GM23338 (cell line): ENCODE measurements at regions not wholly inside any gene's neighbourhood (a gene's known extent, or its start where the extent isn't known, plus 50 kb on each side); places are given as distances from the start of the nearest gene placed in this dataset.

Experiments
- ATAC-seq: fragments of 200-7000 bp; cut with Tn5 transposase; 3 replicates; pipeline ENCODE4 v1.9.1; 2020
- DNase-seq: peaks from one replicate; pipeline ENCODE4 v3.0.0-alpha.2; 2015; ENCODE audit warnings: low spot score
- H2AFZ ChIP-seq: fragments of 200-600 bp; sonication (generic); 2 replicates; pipeline ENCODE4 v1.8.0; 2016; ENCODE audit warnings: antibody characterized with exemption, mild to moderate bottlenecking, moderate library complexity
- H3F3A ChIP-seq: fragments of 200-600 bp; sonication (generic); replicated peaks from 2 replicates; pipeline ENCODE4 v1.8.0; 2017; ENCODE audit warnings: antibody characterized with exemption, mixed run types, low read depth
- H3K27ac ChIP-seq: fragments of 200-600 bp; sonication (generic); 2 replicates; pipeline ENCODE4 v1.6.1; 2016; ENCODE audit warnings: low read depth
- H3K27me3 ChIP-seq: fragments of 200-600 bp; sonication (generic); 2 replicates; pipeline ENCODE4 v1.8.0; 2016; ENCODE audit warnings: mild to moderate bottlenecking, mixed run types, moderate library complexity; ENCODE audit not compliant: insufficient read depth
- H3K36me3 ChIP-seq: fragments of 200-600 bp; sonication (generic); 2 replicates; pipeline ENCODE4 v1.8.0; 2016; ENCODE audit warnings: mild to moderate bottlenecking; ENCODE audit not compliant: insufficient read depth
- H3K4me1 ChIP-seq: fragments of 200-600 bp; sonication (generic); 2 replicates; pipeline ENCODE4 v1.8.0; 2016; ENCODE audit warnings: mild to moderate bottlenecking, moderate library complexity; ENCODE audit not compliant: insufficient read depth
- H3K4me2 ChIP-seq: fragments of 200-600 bp; sonication (generic); 2 replicates; pipeline ENCODE4 v1.7.1; 2017; ENCODE audit warnings: mixed run types
- H3K4me3 ChIP-seq: fragments of 200-600 bp; sonication (generic); 2 replicates; pipeline ENCODE4 v1.6.1; 2016; ENCODE audit warnings: mixed run types
- H3K79me2 ChIP-seq: fragments of 200-600 bp; sonication (generic); replicated peaks from 2 replicates; pipeline ENCODE4 v1.8.0; 2017; ENCODE audit warnings: mild to moderate bottlenecking; ENCODE audit not compliant: insufficient read depth
- H3K9me2 ChIP-seq: fragments of 200-600 bp; sonication (generic); 2 replicates; pipeline ENCODE4 v1.8.0; 2017; ENCODE audit not compliant: insufficient read depth
- H4K20me1 ChIP-seq: fragments of 200-600 bp; sonication (generic); replicated peaks from 2 replicates; pipeline ENCODE4 v1.8.0; 2017; ENCODE audit warnings: mild to moderate bottlenecking; ENCODE audit not compliant: insufficient read depth
- H3K27ac Mint-ChIP-seq: 2 replicates; pipeline ENCODE4 v1.8.0; 2020; ENCODE audit warnings: inconsistent platforms, mild to moderate bottlenecking, moderate library complexity, mixed read lengths
- H3K27me3 Mint-ChIP-seq: 3 replicates; pipeline ENCODE4 v1.8.0; 2022; ENCODE audit warnings: low read depth, mild to moderate bottlenecking, moderate library complexity, mixed read lengths, inconsistent platforms; ENCODE audit not compliant: insufficient read depth, poor library complexity
- H3K36me3 Mint-ChIP-seq: 3 replicates; pipeline ENCODE4 v1.8.0; 2021; ENCODE audit warnings: low read depth, mild to moderate bottlenecking, inconsistent platforms, moderate library complexity, mixed read lengths
- H3K4me1 Mint-ChIP-seq: 3 replicates; pipeline ENCODE4 v1.8.0; 2020; ENCODE audit warnings: mild to moderate bottlenecking, inconsistent platforms, mixed read lengths
- H3K4me3 Mint-ChIP-seq: 3 replicates; pipeline ENCODE4 v1.8.0; 2021; ENCODE audit warnings: moderate library complexity, mild to moderate bottlenecking, inconsistent platforms, mixed read lengths
- H3K9me3 Mint-ChIP-seq: 3 replicates; pipeline ENCODE4 v1.8.0; 2020; ENCODE audit warnings: moderate library complexity, mild to moderate bottlenecking, inconsistent platforms, mixed read lengths
- CREB1 ChIP-seq: fragments of 250-450 bp; sonication (Bioruptor Pico); IDR thresholded peaks from 2 replicates; pipeline ENCODE4 v1.5.0; 2020; ENCODE audit warnings: low read depth, mild to moderate bottlenecking, moderate library complexity
- EZH2 ChIP-seq: fragments of 200-600 bp; sonication (generic); IDR thresholded peaks from one replicate; pipeline ENCODE4 v1.8.0; 2017; ENCODE audit warnings: antibody characterized with exemption, mild to moderate bottlenecking, low read depth; ENCODE audit not compliant: unreplicated experiment
- NANOG ChIP-seq: IDR thresholded peaks from 2 replicates; pipeline ENCODE4 v1.6.1; 2016; ENCODE audit warnings: antibody characterized with exemption, borderline replicate concordance
- STAT1 ChIP-seq: IDR thresholded peaks from one replicate; pipeline ENCODE4 v1.6.1; 2016; ENCODE audit warnings: antibody characterized with exemption; ENCODE audit not compliant: unreplicated experiment
- ZNF114 ChIP-seq: fragments of 250-450 bp; sonication (Bioruptor Pico); IDR thresholded peaks from 2 replicates; pipeline ENCODE4 v1.5.0; 2020; ENCODE audit warnings: mild to moderate bottlenecking, moderate library complexity
- TF ChIP-seq, protein P1 (sequence below), 2 experiments: fragments of 200-600 bp in 1 of 2; sonication (generic) in 1 of 2; conservative IDR thresholded peaks; 2 replicates each; pipeline versions ENCODE4 v1.5.1 to v1.6.1; 2016 to 2017; ENCODE audit warnings: antibody characterized with exemption in 2 of 2, low read depth in 2 of 2, mild to moderate bottlenecking in 2 of 2, moderate library complexity in 1 of 2
- TF ChIP-seq, protein P2 (sequence below): IDR thresholded peaks from one replicate; pipeline ENCODE4 v1.6.1; 2018; ENCODE audit warnings: antibody characterized with exemption; ENCODE audit not compliant: unreplicated experiment
- TF ChIP-seq, protein P3 (sequence below): fragments of 250-450 bp; sonication (Bioruptor Pico); IDR thresholded peaks from 2 replicates; pipeline ENCODE4 v1.5.0; 2020; ENCODE audit warnings: mild to moderate bottlenecking, moderate library complexity

DNA sequence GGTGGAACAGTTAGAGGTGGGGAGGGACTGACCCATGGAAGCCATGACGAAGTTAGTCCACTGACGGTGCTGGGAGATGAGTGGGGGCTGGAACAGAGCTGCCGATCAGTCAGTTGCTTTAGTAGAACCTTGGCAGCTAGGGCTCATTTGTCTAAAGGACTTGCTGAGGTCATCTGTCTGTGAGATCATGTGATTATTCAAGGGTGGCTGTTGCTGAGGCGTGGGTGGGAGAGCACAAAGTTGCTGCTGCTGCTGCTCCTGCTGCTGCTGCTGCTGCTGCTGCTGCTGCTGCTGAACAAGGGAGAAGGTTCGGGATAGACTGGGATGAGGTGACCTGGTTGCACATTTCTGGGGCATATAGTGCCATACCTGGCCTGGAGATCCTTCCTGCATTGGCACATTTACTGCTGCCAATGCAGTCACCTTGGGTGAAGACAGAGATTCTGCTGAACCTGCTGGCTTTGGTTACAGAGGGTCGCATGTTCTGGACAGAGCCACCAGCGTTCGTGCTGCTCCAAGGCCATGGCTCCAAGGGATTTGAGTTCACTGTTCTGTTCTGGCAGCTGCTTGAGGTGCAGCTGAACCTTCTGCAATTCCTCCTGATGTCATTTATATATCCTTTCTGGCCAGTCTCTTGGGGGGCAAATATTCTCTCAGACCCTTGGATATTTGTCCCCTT lies 840.5 kb downstream of the HACE1 start (continued):
- TF ChIP-seq, protein P1, sequence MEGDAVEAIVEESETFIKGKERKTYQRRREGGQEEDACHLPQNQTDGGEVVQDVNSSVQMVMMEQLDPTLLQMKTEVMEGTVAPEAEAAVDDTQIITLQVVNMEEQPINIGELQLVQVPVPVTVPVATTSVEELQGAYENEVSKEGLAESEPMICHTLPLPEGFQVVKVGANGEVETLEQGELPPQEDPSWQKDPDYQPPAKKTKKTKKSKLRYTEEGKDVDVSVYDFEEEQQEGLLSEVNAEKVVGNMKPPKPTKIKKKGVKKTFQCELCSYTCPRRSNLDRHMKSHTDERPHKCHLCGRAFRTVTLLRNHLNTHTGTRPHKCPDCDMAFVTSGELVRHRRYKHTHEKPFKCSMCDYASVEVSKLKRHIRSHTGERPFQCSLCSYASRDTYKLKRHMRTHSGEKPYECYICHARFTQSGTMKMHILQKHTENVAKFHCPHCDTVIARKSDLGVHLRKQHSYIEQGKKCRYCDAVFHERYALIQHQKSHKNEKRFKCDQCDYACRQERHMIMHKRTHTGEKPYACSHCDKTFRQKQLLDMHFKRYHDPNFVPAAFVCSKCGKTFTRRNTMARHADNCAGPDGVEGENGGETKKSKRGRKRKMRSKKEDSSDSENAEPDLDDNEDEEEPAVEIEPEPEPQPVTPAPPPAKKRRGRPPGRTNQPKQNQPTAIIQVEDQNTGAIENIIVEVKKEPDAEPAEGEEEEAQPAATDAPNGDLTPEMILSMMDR (conservative IDR thresholded peaks at IDR 0.05; ENCODE audit: low read depth in 2 of 2), result no peak
- TF ChIP-seq, protein P2, sequence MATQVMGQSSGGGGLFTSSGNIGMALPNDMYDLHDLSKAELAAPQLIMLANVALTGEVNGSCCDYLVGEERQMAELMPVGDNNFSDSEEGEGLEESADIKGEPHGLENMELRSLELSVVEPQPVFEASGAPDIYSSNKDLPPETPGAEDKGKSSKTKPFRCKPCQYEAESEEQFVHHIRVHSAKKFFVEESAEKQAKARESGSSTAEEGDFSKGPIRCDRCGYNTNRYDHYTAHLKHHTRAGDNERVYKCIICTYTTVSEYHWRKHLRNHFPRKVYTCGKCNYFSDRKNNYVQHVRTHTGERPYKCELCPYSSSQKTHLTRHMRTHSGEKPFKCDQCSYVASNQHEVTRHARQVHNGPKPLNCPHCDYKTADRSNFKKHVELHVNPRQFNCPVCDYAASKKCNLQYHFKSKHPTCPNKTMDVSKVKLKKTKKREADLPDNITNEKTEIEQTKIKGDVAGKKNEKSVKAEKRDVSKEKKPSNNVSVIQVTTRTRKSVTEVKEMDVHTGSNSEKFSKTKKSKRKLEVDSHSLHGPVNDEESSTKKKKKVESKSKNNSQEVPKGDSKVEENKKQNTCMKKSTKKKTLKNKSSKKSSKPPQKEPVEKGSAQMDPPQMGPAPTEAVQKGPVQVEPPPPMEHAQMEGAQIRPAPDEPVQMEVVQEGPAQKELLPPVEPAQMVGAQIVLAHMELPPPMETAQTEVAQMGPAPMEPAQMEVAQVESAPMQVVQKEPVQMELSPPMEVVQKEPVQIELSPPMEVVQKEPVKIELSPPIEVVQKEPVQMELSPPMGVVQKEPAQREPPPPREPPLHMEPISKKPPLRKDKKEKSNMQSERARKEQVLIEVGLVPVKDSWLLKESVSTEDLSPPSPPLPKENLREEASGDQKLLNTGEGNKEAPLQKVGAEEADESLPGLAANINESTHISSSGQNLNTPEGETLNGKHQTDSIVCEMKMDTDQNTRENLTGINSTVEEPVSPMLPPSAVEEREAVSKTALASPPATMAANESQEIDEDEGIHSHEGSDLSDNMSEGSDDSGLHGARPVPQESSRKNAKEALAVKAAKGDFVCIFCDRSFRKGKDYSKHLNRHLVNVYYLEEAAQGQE, result no peak
- no peak for TF ChIP-seq CREB1
- TF ChIP-seq STAT1, result no peak

DNA sequence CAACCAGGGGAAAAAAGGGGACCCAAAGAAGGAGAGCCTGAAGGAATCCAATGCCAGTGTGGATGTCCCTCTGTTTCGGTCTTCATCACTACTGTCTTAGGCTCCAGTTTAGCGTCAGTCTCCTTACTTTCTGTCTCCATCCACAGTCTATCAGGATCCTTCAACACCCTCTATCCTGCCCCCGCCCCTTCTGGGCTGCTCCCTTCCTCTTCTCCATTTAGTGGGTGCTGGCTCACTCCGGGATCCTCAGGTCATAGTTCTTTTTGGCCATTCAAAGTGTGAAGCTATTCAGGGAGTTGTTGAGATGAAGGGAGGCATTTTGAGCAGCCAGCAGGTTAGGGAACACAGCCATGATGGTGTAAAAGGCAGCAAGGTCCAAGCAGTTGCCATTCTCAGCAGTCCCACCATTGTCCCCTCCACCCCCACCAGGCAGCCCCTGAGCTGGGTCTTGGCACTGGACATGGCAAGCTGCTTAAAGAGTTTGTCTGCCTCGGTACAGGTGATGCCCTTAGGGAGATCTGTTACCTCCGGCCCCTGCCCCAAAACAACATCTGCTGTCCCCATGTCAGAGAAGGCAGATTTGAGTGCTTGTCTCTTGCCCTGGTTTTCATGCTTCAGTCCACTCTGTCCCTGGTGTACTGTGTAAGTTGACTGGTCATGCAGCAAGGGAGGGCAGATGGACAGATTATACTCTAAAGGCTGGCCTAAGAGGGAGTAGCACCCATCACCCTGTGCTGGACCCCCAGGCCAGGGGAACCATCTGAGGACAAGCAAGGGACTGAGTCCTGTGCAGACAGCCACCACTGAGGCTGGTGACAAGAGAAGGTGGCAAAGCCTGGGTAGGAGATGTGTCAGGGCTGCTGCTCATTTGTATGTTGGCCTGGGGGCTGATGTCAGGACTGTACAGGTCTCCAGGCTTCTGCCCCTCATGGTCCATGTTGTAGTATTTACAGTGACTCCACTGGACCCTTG lies 842.0 kb downstream of the HACE1 start:
- Histone ChIP-seq H3K27ac (no peak overlapping the region), H3K36me3 (no peaks in the 10 kb centered on the region), H3K4me3 (no peak overlapping the region), H3K27me3 (no peaks in the 10 kb centered on the region), H3K4me2 (no peak overlapping the region), H3K9me2 (no peaks in the 10 kb centered on the region), H3F3A (no peaks in the 10 kb centered on the region), H2AFZ (no peak overlapping the region), H3K4me1 (peaks cover 26% of the 10 kb centered on the region), H3K79me2 (no peaks in the 10 kb centered on the region), H4K20me1 (no peaks in the 10 kb centered on the region)
- no peak for ATAC-seq
- Mint-ChIP-seq H3K9me3 (no peaks in the 10 kb centered on the region), H3K27me3 (peaks cover 2% of the 10 kb centered on the region), H3K4me3 (no peak overlapping the region), H3K36me3 (no peaks in the 10 kb centered on the region), H3K4me1 (peaks cover 16% of the 10 kb centered on the region), H3K27ac (no peak overlapping the region)
- no peak for DNase-seq
- TF ChIP-seq, protein P3, sequence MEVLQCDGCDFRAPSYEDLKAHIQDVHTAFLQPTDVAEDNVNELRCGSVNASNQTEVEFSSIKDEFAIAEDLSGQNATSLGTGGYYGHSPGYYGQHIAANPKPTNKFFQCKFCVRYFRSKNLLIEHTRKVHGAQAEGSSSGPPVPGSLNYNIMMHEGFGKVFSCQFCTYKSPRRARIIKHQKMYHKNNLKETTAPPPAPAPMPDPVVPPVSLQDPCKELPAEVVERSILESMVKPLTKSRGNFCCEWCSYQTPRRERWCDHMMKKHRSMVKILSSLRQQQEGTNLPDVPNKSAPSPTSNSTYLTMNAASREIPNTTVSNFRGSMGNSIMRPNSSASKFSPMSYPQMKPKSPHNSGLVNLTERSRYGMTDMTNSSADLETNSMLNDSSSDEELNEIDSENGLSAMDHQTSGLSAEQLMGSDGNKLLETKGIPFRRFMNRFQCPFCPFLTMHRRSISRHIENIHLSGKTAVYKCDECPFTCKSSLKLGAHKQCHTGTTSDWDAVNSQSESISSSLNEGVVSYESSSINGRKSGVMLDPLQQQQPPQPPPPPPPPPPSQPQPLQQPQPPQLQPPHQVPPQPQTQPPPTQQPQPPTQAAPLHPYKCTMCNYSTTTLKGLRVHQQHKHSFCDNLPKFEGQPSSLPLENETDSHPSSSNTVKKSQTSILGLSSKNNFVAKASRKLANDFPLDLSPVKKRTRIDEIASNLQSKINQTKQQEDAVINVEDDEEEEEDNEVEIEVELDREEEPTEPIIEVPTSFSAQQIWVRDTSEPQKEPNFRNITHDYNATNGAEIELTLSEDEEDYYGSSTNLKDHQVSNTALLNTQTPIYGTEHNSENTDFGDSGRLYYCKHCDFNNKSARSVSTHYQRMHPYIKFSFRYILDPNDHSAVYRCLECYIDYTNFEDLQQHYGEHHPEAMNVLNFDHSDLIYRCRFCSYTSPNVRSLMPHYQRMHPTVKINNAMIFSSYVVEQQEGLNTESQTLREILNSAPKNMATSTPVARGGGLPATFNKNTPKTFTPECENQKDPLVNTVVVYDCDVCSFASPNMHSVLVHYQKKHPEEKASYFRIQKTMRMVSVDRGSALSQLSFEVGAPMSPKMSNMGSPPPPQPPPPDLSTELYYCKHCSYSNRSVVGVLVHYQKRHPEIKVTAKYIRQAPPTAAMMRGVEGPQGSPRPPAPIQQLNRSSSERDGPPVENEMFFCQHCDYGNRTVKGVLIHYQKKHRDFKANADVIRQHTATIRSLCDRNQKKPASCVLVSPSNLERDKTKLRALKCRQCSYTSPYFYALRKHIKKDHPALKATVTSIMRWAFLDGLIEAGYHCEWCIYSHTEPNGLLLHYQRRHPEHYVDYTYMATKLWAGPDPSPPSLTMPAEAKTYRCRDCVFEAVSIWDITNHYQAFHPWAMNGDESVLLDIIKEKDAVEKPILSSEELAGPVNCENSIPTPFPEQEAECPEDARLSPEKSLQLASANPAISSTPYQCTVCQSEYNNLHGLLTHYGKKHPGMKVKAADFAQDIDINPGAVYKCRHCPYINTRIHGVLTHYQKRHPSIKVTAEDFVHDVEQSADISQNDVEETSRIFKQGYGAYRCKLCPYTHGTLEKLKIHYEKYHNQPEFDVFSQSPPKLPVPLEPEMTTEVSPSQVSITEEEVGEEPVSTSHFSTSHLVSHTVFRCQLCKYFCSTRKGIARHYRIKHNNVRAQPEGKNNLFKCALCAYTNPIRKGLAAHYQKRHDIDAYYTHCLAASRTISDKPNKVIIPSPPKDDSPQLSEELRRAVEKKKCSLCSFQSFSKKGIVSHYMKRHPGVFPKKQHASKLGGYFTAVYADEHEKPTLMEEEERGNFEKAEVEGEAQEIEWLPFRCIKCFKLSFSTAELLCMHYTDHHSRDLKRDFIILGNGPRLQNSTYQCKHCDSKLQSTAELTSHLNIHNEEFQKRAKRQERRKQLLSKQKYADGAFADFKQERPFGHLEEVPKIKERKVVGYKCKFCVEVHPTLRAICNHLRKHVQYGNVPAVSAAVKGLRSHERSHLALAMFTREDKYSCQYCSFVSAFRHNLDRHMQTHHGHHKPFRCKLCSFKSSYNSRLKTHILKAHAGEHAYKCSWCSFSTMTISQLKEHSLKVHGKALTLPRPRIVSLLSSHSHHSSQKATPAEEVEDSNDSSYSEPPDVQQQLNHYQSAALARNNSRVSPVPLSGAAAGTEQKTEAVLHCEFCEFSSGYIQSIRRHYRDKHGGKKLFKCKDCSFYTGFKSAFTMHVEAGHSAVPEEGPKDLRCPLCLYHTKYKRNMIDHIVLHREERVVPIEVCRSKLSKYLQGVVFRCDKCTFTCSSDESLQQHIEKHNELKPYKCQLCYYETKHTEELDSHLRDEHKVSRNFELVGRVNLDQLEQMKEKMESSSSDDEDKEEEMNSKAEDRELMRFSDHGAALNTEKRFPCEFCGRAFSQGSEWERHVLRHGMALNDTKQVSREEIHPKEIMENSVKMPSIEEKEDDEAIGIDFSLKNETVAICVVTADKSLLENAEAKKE (CRISPR knock-in tag), result no peak
- no peak for TF ChIP-seq ZNF114 (CRISPR knock-in tag)
- TF ChIP-seq EZH2, result no peak
- no peak for TF ChIP-seq NANOG
- TF ChIP-seq, protein P1 (conservative IDR thresholded peaks at IDR 0.05; ENCODE audit: low read depth in 2 of 2), result no peak
- TF ChIP-seq CREB1, result no peak
